NCI-H526 treated with DMSO at 0.1 percent for 48 hours (cell line): ENCODE measurements at regions not wholly inside any gene's neighbourhood (a gene's known extent, or its start where the extent isn't known, plus 50 kb on each side); places are given as distances from the start of the nearest gene placed in this dataset.

Experiments used
- DNase-seq: peaks from one replicate; lab custom pipeline; 2025; lab: John Stamatoyannopoulos, UW

DNA sequence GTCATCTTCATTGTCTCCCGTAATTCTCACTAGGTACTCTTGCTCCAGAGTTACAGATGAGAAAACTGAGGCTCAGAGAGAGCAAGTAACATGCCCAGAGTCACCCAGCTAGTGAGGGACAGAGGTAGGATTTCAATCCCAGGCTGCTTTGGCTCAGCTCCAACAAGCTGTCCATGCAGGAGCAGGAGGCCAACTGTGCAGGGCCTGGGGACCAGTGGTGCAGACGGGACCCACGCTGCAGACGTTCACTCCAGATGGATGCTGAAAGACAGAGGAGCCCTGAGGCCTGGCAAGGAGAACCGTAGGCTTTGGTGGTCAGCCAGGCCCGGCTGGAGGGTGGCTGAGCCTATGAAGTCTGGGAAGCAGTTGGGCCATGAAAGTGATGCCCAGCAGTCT lies 102.6 kb downstream of the MCFD2 start:
- no peak for DNase-seq
